MG63 (cell line): ENCODE measurements at regions not wholly inside any gene's neighbourhood (a gene's known extent, or its start where the extent isn't known, plus 50 kb on each side); places are given as distances from the start of the nearest gene placed in this dataset.
A peak's percentile ranks its signal among the peaks of the same experiment; 100 is the strongest.

ENCODE experiments used
- DNase-seq: peaks from one replicate; pipeline ENCODE4 v3.0.0-alpha.2; 2020
- H3K27me3 ChIP-seq: fragments of 250-450 bp; sonication (Bioruptor Pico); 2 replicates; pipeline ENCODE4 v1.5.1; 2020; ENCODE audit warnings: mild to moderate bottlenecking, moderate library complexity
- H3K36me3 ChIP-seq: fragments of 250-450 bp; sonication (Bioruptor Pico); 2 replicates; pipeline ENCODE4 v1.5.1; 2020; ENCODE audit warnings: mild to moderate bottlenecking, moderate library complexity
- H3K4me3 ChIP-seq: fragments of 250-450 bp; sonication (Bioruptor Pico); 2 replicates; pipeline ENCODE4 v1.5.1; 2020; ENCODE audit warnings: mild to moderate bottlenecking, moderate library complexity
- H3K9me3 ChIP-seq: fragments of 250-450 bp; sonication (Bioruptor Pico); 2 replicates; pipeline ENCODE4 v1.5.1; 2020; ENCODE audit warnings: mild to moderate bottlenecking, moderate library complexity

GRCh38 chr4:107304699-107305286, 268.7 kb upstream of the DKK2 start:
- Histone ChIP-seq H3K36me3 (no peaks in the 10 kb centered on the region), H3K9me3 (no peaks in the 10 kb centered on the region), H3K27me3 (no peaks in the 10 kb centered on the region), H3K4me3 (no peak overlapping the region)
- DNase-seq: no peak

GRCh38 chr4:107299646-107300045, 263.5 kb upstream of the DKK2 start:
- H3K27me3 ChIP-seq: no peaks in the 10 kb centered on the region
- no peaks in the 10 kb centered on the region for H3K9me3 ChIP-seq
- H3K36me3 ChIP-seq: no peaks in the 10 kb centered on the region
- no peak for DNase-seq
- H3K4me3 ChIP-seq: no peak overlapping the region

DNA sequence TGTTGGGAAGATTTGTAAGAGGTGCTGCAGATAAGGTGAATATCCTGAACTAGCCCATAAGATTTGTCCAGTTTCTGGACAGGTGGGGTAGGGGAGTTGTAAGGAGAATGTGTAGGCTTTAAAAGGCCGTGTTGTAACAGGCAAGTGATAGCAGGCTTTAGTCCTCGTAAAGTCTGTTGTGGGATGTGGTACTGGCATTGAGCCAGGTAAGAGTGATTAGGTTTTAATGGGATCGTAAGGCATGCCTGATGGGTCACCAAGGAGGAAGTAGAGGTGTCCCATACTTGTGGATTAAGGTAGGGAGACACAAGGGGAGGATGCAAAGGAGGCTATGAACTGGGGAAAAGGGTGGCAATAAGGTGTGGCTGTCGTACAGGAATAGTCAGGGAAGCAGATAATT, 256.9 kb upstream of the DKK2 start:
- DNase-seq: no peak
- no peaks in the 10 kb centered on the region for H3K9me3 ChIP-seq
- no peak overlapping the region for H3K4me3 ChIP-seq
- no peaks in the 10 kb centered on the region for H3K27me3 ChIP-seq
- no peaks in the 10 kb centered on the region for H3K36me3 ChIP-seq

DNA sequence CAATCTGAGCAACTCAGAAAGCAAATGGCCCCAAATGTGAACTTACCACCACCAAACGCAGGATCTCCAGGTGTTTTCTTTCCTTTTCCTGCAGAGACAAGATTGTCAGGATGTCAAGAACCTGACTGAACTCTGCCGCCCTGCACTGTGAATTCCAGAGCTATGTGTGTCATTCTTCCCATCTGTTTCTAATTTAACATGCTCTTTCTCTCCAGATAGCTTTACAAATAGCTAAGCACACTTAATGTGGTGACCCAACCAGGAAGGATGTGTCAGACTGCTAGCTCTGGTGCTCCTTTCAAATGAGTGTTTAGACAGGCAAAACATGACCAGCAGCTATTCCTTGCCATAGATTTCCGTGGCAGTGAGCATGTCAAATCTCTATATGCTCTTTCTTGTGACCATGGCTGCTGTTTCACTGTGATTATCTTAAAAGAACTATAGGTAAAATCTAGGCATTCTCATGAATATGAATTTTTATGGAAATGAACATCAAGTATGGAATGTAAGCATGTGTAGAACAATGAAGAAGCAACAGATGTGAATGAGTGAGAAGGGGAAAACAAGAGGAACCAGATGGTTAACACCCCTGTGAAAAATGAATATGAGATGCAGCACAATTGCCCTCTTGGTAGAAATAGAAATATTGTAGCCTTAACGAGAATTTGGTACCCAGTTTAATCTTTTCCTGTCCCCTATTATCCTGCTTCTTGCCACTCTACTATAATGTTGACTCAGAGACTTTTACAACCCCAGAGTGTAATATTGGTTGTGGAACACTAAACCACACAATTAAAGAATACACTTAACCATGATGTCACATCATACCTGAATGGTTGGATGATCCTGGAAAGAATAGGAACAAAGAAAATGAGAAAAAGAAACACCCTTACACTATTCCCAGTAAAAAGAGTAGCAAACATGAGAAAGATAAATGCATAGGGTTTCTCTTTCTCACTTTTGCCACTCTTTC, 247.8 kb upstream of the DKK2 start:
- Histone ChIP-seq H3K4me3 (no peak overlapping the region), H3K9me3 (no peaks in the 10 kb centered on the region), H3K36me3 (no peaks in the 10 kb centered on the region), H3K27me3 (no peaks in the 10 kb centered on the region)
- peak; percentile 68 for DNase-seq

DNA sequence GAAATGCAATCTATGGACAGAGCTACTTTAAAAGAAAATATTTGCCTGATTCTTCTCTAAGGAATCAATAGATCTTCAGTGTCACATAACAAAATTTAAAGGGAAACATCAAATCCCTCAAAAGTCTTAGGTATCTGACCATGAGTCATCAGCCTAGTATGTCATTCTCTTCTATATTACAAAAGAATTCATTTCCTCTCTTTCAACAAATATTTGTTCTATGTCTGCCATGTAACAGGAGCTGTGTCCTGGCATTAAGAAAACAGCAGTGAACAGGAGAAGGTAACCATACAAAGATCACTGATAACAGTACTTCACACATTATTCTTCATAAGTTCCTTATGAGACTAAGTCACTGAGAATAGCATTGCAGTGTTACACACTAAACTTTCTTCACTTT, 243.6 kb upstream of the DKK2 start:
- no peak for DNase-seq
- Histone ChIP-seq H3K27me3 (no peaks in the 10 kb centered on the region), H3K36me3 (no peaks in the 10 kb centered on the region), H3K4me3 (no peak overlapping the region), H3K9me3 (no peaks in the 10 kb centered on the region)

DNA sequence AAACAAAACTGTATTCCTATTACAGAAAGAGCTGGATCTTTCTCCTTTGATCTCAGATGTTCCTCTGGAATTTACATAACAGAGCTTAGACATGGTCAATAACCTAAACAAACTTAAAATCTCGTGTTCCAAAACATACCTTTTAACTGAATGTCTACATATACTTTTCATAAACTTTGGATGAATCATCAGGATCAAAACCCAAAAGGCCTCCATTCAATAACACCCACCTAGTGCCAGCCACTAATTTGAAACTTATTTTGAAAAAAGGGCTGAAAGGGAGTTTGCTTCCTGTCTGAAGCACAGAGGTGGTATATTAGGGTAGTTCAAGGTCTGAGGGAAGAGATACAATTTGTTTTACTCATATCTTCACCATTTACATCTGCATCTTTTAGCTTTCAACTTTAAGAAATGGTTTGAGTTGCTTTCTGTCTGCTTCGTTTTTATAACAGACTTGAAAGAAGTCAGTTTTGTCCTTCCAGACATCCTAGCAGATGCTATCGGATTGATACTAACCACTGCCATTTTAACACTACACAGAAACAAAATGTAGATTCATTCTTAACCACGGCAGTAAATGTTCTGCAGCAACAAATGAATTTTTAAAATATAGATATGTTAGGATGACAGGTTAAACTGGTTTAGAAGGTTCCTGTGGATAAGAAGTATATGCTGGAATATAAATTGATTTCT, 242.8 kb upstream of the DKK2 start:
- Histone ChIP-seq H3K4me3 (no peak overlapping the region), H3K36me3 (no peaks in the 10 kb centered on the region), H3K27me3 (no peaks in the 10 kb centered on the region), H3K9me3 (no peaks in the 10 kb centered on the region)
- no peak for DNase-seq

GRCh38 chr4:107276052-107276451, 239.9 kb upstream of the DKK2 start:
- no peaks in the 10 kb centered on the region for H3K9me3 ChIP-seq
- DNase-seq: no peak
- no peaks in the 10 kb centered on the region for H3K27me3 ChIP-seq
- no peaks in the 10 kb centered on the region for H3K36me3 ChIP-seq
- no peak overlapping the region for H3K4me3 ChIP-seq

DNA sequence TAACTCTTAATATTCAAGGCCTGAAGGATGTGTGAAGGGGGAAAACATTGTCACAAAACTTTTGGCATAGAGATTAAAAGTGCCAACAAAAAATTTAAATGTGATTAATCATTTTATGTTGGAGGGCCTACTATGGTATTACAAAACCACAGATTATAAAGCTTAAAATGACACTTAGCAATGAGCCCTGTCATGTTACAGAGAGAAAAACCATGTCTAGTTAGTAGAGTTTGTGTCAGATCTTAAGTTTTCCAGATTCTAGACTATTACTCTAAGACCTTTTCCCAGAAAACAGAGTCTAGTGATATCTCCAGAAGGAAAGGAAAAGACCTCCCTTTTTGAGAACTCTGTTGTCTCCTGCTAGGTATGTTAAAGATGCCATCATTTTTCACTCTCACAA, 239.1 kb upstream of the DKK2 start:
- no peaks in the 10 kb centered on the region for H3K9me3 ChIP-seq
- DNase-seq: no peak
- H3K27me3 ChIP-seq: no peaks in the 10 kb centered on the region
- no peaks in the 10 kb centered on the region for H3K36me3 ChIP-seq
- no peak overlapping the region for H3K4me3 ChIP-seq

GRCh38 chr4:107270614-107271013, 234.5 kb upstream of the DKK2 start:
- H3K9me3 ChIP-seq: no peaks in the 10 kb centered on the region
- no peak for DNase-seq
- no peaks in the 10 kb centered on the region for H3K36me3 ChIP-seq
- no peak overlapping the region for H3K4me3 ChIP-seq
- no peaks in the 10 kb centered on the region for H3K27me3 ChIP-seq

DNA sequence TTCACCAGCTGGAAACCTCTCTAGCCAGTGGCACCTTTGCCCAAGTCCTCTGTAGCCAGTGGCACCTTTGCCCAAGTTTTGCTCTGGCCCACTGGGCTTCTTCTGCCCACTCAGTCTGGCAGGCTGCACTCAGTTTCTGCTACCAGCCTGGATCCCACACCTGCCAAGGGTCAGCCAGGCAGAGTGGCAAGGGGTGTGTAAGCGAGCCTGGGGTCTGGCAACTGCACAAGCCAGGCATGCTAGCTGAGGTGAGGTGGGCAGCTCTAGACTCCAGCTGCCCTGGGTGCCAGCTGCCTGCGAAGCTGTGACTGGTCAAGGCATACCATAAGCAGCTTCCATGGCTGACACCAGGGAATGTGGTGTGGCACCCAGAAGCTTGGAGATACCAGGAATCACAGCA, 233.1 kb upstream of the DKK2 start:
- DNase-seq: no peak
- H3K27me3 ChIP-seq: no peaks in the 10 kb centered on the region
- no peaks in the 10 kb centered on the region for H3K36me3 ChIP-seq
- H3K4me3 ChIP-seq: no peak overlapping the region
- no peaks in the 10 kb centered on the region for H3K9me3 ChIP-seq

- Histone ChIP-seq H3K9me3 (no peaks in the 10 kb centered on the region), H3K36me3 (no peaks in the 10 kb centered on the region), H3K27me3 (no peaks in the 10 kb centered on the region), H3K4me3 (no peak overlapping the region)
- DNase-seq: no peak
These were observed 229.7 kb upstream of the DKK2 start for GRCh38 chr4:107265859-107266258.

- H3K4me3 ChIP-seq: no peak overlapping the region
- no peaks in the 10 kb centered on the region for H3K9me3 ChIP-seq
- no peak for DNase-seq
- no peaks in the 10 kb centered on the region for H3K27me3 ChIP-seq
- H3K36me3 ChIP-seq: no peaks in the 10 kb centered on the region
These were observed 225.2 kb upstream of the DKK2 start for GRCh38 chr4:107261241-107261874.

DNA sequence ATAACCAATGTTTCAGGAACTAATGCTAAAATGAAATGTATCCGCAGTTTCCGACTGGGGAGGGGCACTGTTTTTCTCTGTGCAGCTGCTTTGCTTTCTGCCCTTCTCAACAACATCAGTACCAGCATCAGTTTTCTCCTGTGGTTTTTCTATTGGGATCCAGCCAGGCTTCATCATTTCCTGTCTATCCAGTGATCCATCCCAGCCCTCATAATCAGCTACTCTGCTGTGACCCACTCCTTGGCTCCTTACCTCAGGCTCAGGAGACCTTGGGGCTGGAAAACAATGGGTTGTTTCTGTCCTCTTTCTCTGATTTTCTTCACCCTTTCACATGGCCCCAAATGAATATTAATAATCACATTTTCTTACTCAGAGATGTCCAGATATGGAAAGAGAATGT, 222.2 kb upstream of the DKK2 start:
- peak; percentile 57 for DNase-seq

GRCh38 chr4:107255596-107255995, 219.5 kb upstream of the DKK2 start:
- Histone ChIP-seq H3K36me3 (no peaks in the 10 kb centered on the region), H3K4me3 (no peak overlapping the region), H3K27me3 (no peaks in the 10 kb centered on the region), H3K9me3 (no peaks in the 10 kb centered on the region)
- no peak for DNase-seq

More for the DNA sequence above, 222.2 kb upstream of the DKK2 start:
- H3K27me3 ChIP-seq: no peaks in the 10 kb centered on the region
- H3K36me3 ChIP-seq: no peaks in the 10 kb centered on the region
- no peaks in the 10 kb centered on the region for H3K9me3 ChIP-seq
- H3K4me3 ChIP-seq: no peak overlapping the region

GRCh38 chr4:107255114-107255513, 219.0 kb upstream of the DKK2 start:
- no peak for DNase-seq
- no peak overlapping the region for H3K4me3 ChIP-seq
- H3K36me3 ChIP-seq: no peaks in the 10 kb centered on the region
- H3K27me3 ChIP-seq: no peaks in the 10 kb centered on the region
- H3K9me3 ChIP-seq: no peaks in the 10 kb centered on the region

DNA sequence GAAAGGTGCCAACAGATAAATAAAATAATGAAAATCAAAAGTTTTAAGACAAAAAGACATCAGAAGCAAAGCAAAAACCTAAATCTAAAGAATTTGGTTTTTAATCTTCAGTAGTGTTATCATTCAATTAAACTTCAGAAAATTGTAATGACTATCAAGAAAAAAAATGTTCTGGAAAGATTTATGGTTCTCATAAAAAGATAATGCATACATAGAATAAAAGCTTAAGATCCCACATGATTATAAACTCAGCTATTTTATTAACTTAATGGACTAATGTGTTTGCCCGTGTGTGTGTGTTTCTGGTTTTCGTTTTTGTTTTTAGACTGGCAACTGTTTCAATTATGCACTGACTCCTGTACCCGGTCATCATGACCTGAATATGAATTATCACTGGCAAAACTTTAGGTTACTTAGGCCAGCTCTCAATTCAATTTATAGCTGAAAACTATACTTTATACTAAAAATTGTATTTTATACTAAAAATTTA, 217.5 kb upstream of the DKK2 start:
- H3K4me3 ChIP-seq: no peak overlapping the region
- H3K36me3 ChIP-seq: no peaks in the 10 kb centered on the region
- H3K27me3 ChIP-seq: no peaks in the 10 kb centered on the region
- H3K9me3 ChIP-seq: no peaks in the 10 kb centered on the region
- DNase-seq: no peak

- no peaks in the 10 kb centered on the region for H3K9me3 ChIP-seq
- H3K36me3 ChIP-seq: no peaks in the 10 kb centered on the region
- H3K4me3 ChIP-seq: no peak overlapping the region
- no peak for DNase-seq
- H3K27me3 ChIP-seq: no peaks in the 10 kb centered on the region
These were observed 217.0 kb upstream of the DKK2 start for GRCh38 chr4:107253090-107253489.
